H1 (cell line): ENCODE measurements at regions not wholly inside any gene's neighbourhood (a gene's known extent, or its start where the extent isn't known, plus 50 kb on each side); places are given as distances from the start of the nearest gene placed in this dataset.

Experiments
- CBX8 ChIP-seq: fragments of 300-800, 300-1000 bp; sonication (generic); IDR thresholded peaks from 2 replicates; pipeline ENCODE4 v1.7.1; 2016; ENCODE audit warnings: low read depth, low read length, borderline replicate concordance
- CEBPB ChIP-seq: IDR thresholded peaks from 2 replicates; pipeline ENCODE4 v1.6.1; 2012; ENCODE audit warnings: low read depth, low read length
- CHD1 ChIP-seq: IDR thresholded peaks from 2 replicates; pipeline ENCODE4 v1.6.1; 2012; ENCODE audit warnings: low read depth, low read length, improper control_type of control experiment
- CTCF ChIP-seq, 3 experiments: IDR thresholded peaks; 1 replicate in 2 of 3; 2 replicates in 1 of 3; pipeline versions ENCODE4 v1.5.1 to v1.6.1; 2011; ENCODE audit warnings: low read length in 3 of 3, mild to moderate bottlenecking in 3 of 3, inconsistent platforms in 2 of 3, low read depth in 1 of 3, moderate library complexity in 1 of 3; ENCODE audit not compliant: insufficient read depth in 1 of 3; ENCODE audit errors: control extremely low read depth in 1 of 3
- EP300 ChIP-seq, 2 experiments: IDR thresholded peaks; 1 replicate in 1 of 2; 2 replicates in 1 of 2; pipeline ENCODE4 v1.6.1; 2011 to 2012; ENCODE audit warnings: low read depth in 2 of 2, low read length in 2 of 2, mild to moderate bottlenecking in 2 of 2, borderline replicate concordance in 1 of 2, inconsistent platforms in 1 of 2, moderate library complexity in 1 of 2
- JUND ChIP-seq: IDR thresholded peaks from 2 replicates; pipeline ENCODE4 v1.6.1; 2011; ENCODE audit warnings: mild to moderate bottlenecking, improper control_type of control experiment, low read length
- PHF8 ChIP-seq: fragments of 200-600 bp; sonication (generic); conservative IDR thresholded peaks from 2 replicates; pipeline ENCODE4 v1.7.1; 2012; ENCODE audit warnings: low read depth, mild to moderate bottlenecking, inconsistent platforms, low read length, moderate library complexity
- POLR2AphosphoS5 ChIP-seq: IDR thresholded peaks from 2 replicates; pipeline ENCODE4 v1.6.1; 2011; ENCODE audit warnings: low read depth, low read length
- RAD21 ChIP-seq, 2 experiments: IDR thresholded peaks in 1 of 2; conservative IDR thresholded peaks in 1 of 2; 2 replicates each; pipeline ENCODE4 v1.6.1; 2011; ENCODE audit warnings: low read depth in 2 of 2, low read length in 2 of 2, improper control_type of control experiment in 1 of 2, inconsistent platforms in 1 of 2, mild to moderate bottlenecking in 1 of 2, moderate library complexity in 1 of 2
- TAF1 ChIP-seq: IDR thresholded peaks from 2 replicates; pipeline ENCODE4 v1.6.1; 2011; ENCODE audit warnings: mild to moderate bottlenecking, low read depth, low read length
- TF ChIP-seq, protein P1 (sequence below): fragments of 300-600 bp; sonication (generic); IDR thresholded peaks from 2 replicates; pipeline ENCODE4 v1.7.1; 2012; ENCODE audit warnings: low read length, moderate library complexity, mild to moderate bottlenecking, inconsistent platforms; ENCODE audit not compliant: insufficient replicate concordance

GRCh38 chr2:176525086-176525485 is 255.8 kb downstream of the MTX2 start:
- TF ChIP-seq RAD21 (IDR thresholded peaks at IDR 0.05 in 1 of 2, conservative IDR thresholded peaks at IDR 0.05 in 1 of 2; ENCODE audit: low read depth in 2 of 2, low read length in 2 of 2) (no peak), CTCF (IDR thresholded peaks at IDR 0.05; ENCODE audit: control extremely low read depth in 1 of 3, insufficient read depth in 1 of 3, low read depth in 1 of 3, low read length in 3 of 3) (no peak), CEBPB (no peak), EP300 (IDR thresholded peaks at IDR 0.05; ENCODE audit: borderline replicate concordance in 1 of 2, low read depth in 2 of 2, low read length in 2 of 2) (no peak), PHF8 (no peak), CBX8 (no peak), CHD1 (no peak), JUND (no peak), TAF1 (no peak), POLR2AphosphoS5 (no peak)
- TF ChIP-seq, protein P1, sequence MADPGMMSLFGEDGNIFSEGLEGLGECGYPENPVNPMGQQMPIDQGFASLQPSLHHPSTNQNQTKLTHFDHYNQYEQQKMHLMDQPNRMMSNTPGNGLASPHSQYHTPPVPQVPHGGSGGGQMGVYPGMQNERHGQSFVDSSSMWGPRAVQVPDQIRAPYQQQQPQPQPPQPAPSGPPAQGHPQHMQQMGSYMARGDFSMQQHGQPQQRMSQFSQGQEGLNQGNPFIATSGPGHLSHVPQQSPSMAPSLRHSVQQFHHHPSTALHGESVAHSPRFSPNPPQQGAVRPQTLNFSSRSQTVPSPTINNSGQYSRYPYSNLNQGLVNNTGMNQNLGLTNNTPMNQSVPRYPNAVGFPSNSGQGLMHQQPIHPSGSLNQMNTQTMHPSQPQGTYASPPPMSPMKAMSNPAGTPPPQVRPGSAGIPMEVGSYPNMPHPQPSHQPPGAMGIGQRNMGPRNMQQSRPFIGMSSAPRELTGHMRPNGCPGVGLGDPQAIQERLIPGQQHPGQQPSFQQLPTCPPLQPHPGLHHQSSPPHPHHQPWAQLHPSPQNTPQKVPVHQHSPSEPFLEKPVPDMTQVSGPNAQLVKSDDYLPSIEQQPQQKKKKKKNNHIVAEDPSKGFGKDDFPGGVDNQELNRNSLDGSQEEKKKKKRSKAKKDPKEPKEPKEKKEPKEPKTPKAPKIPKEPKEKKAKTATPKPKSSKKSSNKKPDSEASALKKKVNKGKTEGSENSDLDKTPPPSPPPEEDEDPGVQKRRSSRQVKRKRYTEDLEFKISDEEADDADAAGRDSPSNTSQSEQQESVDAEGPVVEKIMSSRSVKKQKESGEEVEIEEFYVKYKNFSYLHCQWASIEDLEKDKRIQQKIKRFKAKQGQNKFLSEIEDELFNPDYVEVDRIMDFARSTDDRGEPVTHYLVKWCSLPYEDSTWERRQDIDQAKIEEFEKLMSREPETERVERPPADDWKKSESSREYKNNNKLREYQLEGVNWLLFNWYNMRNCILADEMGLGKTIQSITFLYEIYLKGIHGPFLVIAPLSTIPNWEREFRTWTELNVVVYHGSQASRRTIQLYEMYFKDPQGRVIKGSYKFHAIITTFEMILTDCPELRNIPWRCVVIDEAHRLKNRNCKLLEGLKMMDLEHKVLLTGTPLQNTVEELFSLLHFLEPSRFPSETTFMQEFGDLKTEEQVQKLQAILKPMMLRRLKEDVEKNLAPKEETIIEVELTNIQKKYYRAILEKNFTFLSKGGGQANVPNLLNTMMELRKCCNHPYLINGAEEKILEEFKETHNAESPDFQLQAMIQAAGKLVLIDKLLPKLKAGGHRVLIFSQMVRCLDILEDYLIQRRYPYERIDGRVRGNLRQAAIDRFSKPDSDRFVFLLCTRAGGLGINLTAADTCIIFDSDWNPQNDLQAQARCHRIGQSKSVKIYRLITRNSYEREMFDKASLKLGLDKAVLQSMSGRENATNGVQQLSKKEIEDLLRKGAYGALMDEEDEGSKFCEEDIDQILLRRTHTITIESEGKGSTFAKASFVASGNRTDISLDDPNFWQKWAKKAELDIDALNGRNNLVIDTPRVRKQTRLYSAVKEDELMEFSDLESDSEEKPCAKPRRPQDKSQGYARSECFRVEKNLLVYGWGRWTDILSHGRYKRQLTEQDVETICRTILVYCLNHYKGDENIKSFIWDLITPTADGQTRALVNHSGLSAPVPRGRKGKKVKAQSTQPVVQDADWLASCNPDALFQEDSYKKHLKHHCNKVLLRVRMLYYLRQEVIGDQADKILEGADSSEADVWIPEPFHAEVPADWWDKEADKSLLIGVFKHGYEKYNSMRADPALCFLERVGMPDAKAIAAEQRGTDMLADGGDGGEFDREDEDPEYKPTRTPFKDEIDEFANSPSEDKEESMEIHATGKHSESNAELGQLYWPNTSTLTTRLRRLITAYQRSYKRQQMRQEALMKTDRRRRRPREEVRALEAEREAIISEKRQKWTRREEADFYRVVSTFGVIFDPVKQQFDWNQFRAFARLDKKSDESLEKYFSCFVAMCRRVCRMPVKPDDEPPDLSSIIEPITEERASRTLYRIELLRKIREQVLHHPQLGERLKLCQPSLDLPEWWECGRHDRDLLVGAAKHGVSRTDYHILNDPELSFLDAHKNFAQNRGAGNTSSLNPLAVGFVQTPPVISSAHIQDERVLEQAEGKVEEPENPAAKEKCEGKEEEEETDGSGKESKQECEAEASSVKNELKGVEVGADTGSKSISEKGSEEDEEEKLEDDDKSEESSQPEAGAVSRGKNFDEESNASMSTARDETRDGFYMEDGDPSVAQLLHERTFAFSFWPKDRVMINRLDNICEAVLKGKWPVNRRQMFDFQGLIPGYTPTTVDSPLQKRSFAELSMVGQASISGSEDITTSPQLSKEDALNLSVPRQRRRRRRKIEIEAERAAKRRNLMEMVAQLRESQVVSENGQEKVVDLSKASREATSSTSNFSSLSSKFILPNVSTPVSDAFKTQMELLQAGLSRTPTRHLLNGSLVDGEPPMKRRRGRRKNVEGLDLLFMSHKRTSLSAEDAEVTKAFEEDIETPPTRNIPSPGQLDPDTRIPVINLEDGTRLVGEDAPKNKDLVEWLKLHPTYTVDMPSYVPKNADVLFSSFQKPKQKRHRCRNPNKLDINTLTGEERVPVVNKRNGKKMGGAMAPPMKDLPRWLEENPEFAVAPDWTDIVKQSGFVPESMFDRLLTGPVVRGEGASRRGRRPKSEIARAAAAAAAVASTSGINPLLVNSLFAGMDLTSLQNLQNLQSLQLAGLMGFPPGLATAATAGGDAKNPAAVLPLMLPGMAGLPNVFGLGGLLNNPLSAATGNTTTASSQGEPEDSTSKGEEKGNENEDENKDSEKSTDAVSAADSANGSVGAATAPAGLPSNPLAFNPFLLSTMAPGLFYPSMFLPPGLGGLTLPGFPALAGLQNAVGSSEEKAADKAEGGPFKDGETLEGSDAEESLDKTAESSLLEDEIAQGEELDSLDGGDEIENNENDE, result no peak
